Naive thymus-derived CD8-positive, alpha-beta T cell (primary cell): ENCODE measurements at regions not wholly inside any gene's neighbourhood (a gene's known extent, or its start where the extent isn't known, plus 50 kb on each side); places are given as distances from the start of the nearest gene placed in this dataset.

Experiments used
- ATAC-seq, 2 donors: fragments of 150-1000 bp; cut with Tn5 transposase in 1 of 2; sonication (Bioruptor Pico), chemical (Tn5 transposase) in 1 of 2; 1 replicate in 1 of 2; 2 replicates in 1 of 2; pipeline ENCODE4 v1.10.0; 2021; ENCODE audit warnings: mild to moderate bottlenecking in 2 of 2, moderate library complexity in 2 of 2
- POLR2A ChIA-PET: fragments of 350-600 bp; sonication (Branson Sonifier 250); formaldehyde crosslinking; loops from one replicate; lab custom pipeline; 2021; ENCODE audit warnings: antibody characterized with exemption; lab: Charles Lee
- DNase-seq, 10 donors: peaks; one replicate each; pipeline versions ENCODE4 v3.0.0 to v3.0.0-alpha.2; 2020 to 2022
- H3K27ac Mint-ChIP-seq, 10 donors: one replicate each; pipeline ENCODE4 v1.8.0; 2020 to 2022; ENCODE audit warnings: mild to moderate bottlenecking in 10 of 10, mixed read lengths in 10 of 10, moderate library complexity in 4 of 10, inconsistent platforms in 1 of 10
- H3K27me3 Mint-ChIP-seq, 5 donors: one replicate each; pipeline ENCODE4 v1.8.0; 2021 to 2022; ENCODE audit warnings: mixed read lengths in 5 of 5
- H3K36me3 Mint-ChIP-seq, 3 donors: one replicate each; pipeline ENCODE4 v1.8.0; 2020 to 2022; ENCODE audit warnings: mixed read lengths in 3 of 3, mild to moderate bottlenecking in 2 of 3, inconsistent platforms in 1 of 3
- H3K4me1 Mint-ChIP-seq, 4 donors: one replicate each; pipeline ENCODE4 v1.8.0; 2021 to 2022; ENCODE audit warnings: mixed read lengths in 4 of 4
- H3K4me3 Mint-ChIP-seq, 10 donors: one replicate each; pipeline ENCODE4 v1.8.0; 2020 to 2022; ENCODE audit warnings: mild to moderate bottlenecking in 10 of 10, mixed read lengths in 10 of 10, moderate library complexity in 6 of 10, inconsistent platforms in 1 of 10
- H3K9me3 Mint-ChIP-seq, 9 donors: one replicate each; pipeline ENCODE4 v1.8.0; 2020 to 2022; ENCODE audit warnings: mixed read lengths in 9 of 9, mild to moderate bottlenecking in 3 of 9, inconsistent platforms in 1 of 9, moderate library complexity in 1 of 9

GRCh38 chr1:164991763-164992314 is 364.7 kb downstream of the LMX1A start:
- Mint-ChIP-seq H3K36me3 (no peaks in the 10 kb centered on the region), H3K27me3 (peaks cover 0 to 9% (median 4%) of the 10 kb centered on the region in 5 donors), H3K9me3 (peaks cover 0 to 14% (median 2%) of the 10 kb centered on the region in 9 donors), H3K27ac (no peak overlapping the region), H3K4me3 (no peak overlapping the region), H3K4me1 (no peaks in the 10 kb centered on the region)
- no peak for ATAC-seq
- DNase-seq, result no peak
- POLR2A ChIA-PET, result no interaction called here

- peak overlapping the region in 1 of 10 donors; percentile 36 for H3K27ac Mint-ChIP-seq
- POLR2A ChIA-PET, result no interaction called here
- H3K36me3 Mint-ChIP-seq, result no peaks in the 10 kb centered on the region
- ATAC-seq (no peak), DNase-seq (no peak)
- H3K4me1 Mint-ChIP-seq, result no peaks in the 10 kb centered on the region
- H3K4me3 Mint-ChIP-seq, result no peak overlapping the region
- H3K9me3 Mint-ChIP-seq, result peaks cover 0 to 7% (median 0%) of the 10 kb centered on the region in 9 donors
- H3K27me3 Mint-ChIP-seq, result peaks cover 0 to 11% (median 0%) of the 10 kb centered on the region in 5 donors
Observed at GRCh38 chr1:164983023-164983650, 373.4 kb downstream of the LMX1A start.

- no peak for DNase-seq
- Mint-ChIP-seq H3K36me3 (no peaks in the 10 kb centered on the region), H3K9me3 (peaks cover 0 to 7% (median 0%) of the 10 kb centered on the region in 9 donors), H3K27me3 (peaks cover 0 to 11% (median 0%) of the 10 kb centered on the region in 5 donors), H3K4me1 (no peaks in the 10 kb centered on the region), H3K27ac (no peak overlapping the region), H3K4me3 (no peak overlapping the region)
- POLR2A ChIA-PET, result no interaction called here
- ATAC-seq, result no peak
Observed at GRCh38 chr1:164982545-164982944, 374.0 kb downstream of the LMX1A start.

- H3K27ac Mint-ChIP-seq, result no peak overlapping the region
- peaks cover 0 to 3% (median 0%) of the 10 kb centered on the region in 5 donors for H3K27me3 Mint-ChIP-seq
- H3K4me3 Mint-ChIP-seq, result no peak overlapping the region
- peaks cover 0 to 4% (median 0%) of the 10 kb centered on the region in 3 donors for H3K36me3 Mint-ChIP-seq
- H3K9me3 Mint-ChIP-seq, result peaks cover 0 to 4% (median 0%) of the 10 kb centered on the region in 9 donors
- ATAC-seq (no peak), DNase-seq (no peak)
- POLR2A ChIA-PET, result no interaction called here
- no peaks in the 10 kb centered on the region for H3K4me1 Mint-ChIP-seq
Observed at GRCh38 chr1:164977561-164977960, 379.0 kb downstream of the LMX1A start.

DNA sequence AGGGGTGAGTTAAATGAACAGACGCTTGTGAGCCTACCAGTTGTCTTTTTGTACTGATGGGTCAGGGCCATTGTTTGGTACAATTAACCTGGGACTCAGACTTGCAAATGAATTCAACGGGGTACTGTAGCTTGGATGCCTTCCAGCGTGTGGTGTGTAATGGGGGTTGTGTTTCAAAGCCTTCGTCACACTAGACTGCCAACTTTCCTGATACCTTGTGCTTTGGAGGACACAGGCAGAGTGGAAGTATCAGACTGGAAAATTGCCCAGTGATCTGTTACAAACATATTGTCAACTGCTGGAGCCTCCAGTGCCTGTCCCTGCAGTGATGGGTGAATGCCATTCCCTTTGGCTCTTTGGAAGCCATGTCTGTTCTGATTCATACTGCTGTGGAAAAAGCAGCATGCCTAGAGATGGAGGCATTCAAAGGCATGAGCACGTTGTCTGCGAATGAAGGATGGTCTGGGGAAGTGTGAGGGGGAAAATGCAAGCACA is 384.5 kb downstream of the LMX1A start:
- Mint-ChIP-seq H3K4me3 (no peak overlapping the region), H3K27ac (no peak overlapping the region), H3K36me3 (peaks cover 0 to 3% (median 0%) of the 10 kb centered on the region in 3 donors), H3K4me1 (no peaks in the 10 kb centered on the region), H3K27me3 (peaks cover 0 to 7% (median 0%) of the 10 kb centered on the region in 5 donors), H3K9me3 (peaks cover 0 to 10% (median 2%) of the 10 kb centered on the region in 9 donors)
- POLR2A ChIA-PET, result no interaction called here
- ATAC-seq (no peak), DNase-seq (no peak)

DNA sequence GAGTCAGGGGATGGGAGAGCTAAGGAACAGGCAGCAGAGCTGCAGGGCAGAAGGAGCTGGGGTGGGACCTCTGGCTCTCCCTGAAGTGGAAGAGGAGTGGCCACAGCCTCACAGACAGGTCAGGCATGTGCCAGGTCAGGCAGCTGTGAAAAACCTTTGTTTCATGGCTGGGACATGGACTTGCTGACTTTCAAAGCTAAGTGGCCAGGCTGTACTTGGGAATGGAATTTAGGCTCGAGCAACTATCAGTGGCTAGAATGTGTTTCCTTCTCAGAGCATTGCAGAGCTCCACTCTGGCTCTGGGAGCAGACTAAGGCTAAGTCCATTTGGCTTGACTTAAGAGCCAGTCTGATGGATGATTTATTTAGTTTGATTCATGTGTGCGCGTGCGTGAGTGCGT is 385.1 kb downstream of the LMX1A start:
- H3K27ac Mint-ChIP-seq, result no peak overlapping the region
- DNase-seq (no peak), ATAC-seq (no peak)
- no peak overlapping the region for H3K4me3 Mint-ChIP-seq
- POLR2A ChIA-PET, result no interaction called here
- H3K9me3 Mint-ChIP-seq, result peaks cover 0 to 10% (median 3%) of the 10 kb centered on the region in 9 donors
- H3K27me3 Mint-ChIP-seq, result peaks cover 0 to 4% (median 0%) of the 10 kb centered on the region in 5 donors
- no peaks in the 10 kb centered on the region for H3K4me1 Mint-ChIP-seq
- H3K36me3 Mint-ChIP-seq, result no peaks in the 10 kb centered on the region

DNA sequence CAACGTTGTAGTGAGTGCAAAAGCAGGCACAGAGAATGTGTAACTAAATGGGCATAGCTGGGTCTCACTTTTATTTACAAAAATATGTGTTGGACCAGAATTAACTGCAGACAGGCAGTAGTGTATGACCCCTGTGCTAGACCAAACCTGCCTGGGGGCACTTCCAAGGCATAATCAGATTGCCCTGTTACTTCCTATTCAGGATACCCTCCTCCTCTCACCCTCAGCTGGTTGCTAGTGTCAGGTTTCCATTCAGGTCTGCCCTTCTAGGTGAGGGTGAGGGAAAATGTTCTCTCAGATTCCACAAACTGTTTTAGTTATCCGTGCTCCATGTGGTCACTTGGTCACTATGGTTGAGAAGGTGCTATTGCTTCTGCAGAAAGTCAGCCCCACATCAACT is 387.3 kb downstream of the LMX1A start:
- POLR2A ChIA-PET, result no interaction called here
- H3K27ac Mint-ChIP-seq, result no peak overlapping the region
- H3K4me1 Mint-ChIP-seq, result no peaks in the 10 kb centered on the region

GRCh38 chr1:164967300-164967699 is 389.2 kb downstream of the LMX1A start:
- no peak overlapping the region for H3K4me3 Mint-ChIP-seq
- no peak overlapping the region for H3K27ac Mint-ChIP-seq
- ATAC-seq, result no peak
- H3K36me3 Mint-ChIP-seq, result no peaks in the 10 kb centered on the region
- H3K27me3 Mint-ChIP-seq, result peaks cover 0 to 4% (median 0%) of the 10 kb centered on the region in 5 donors
- H3K4me1 Mint-ChIP-seq, result no peaks in the 10 kb centered on the region
- peaks cover 0 to 21% (median 3%) of the 10 kb centered on the region in 9 donors for H3K9me3 Mint-ChIP-seq
- no peak for DNase-seq
- POLR2A ChIA-PET, result no interaction called here

More for the DNA sequence above, 387.3 kb downstream of the LMX1A start:
- H3K4me3 Mint-ChIP-seq, result no peak overlapping the region
- ATAC-seq (no peak), DNase-seq (no peak)
- H3K9me3 Mint-ChIP-seq, result peaks cover 0 to 10% (median 3%) of the 10 kb centered on the region in 9 donors
- no peaks in the 10 kb centered on the region for H3K36me3 Mint-ChIP-seq
- peaks cover 0 to 4% (median 0%) of the 10 kb centered on the region in 5 donors for H3K27me3 Mint-ChIP-seq

- H3K27ac Mint-ChIP-seq, result no peak overlapping the region
- POLR2A ChIA-PET, result no interaction called here
Observed at GRCh38 chr1:164961715-164962114, 394.8 kb downstream of the LMX1A start.

DNA sequence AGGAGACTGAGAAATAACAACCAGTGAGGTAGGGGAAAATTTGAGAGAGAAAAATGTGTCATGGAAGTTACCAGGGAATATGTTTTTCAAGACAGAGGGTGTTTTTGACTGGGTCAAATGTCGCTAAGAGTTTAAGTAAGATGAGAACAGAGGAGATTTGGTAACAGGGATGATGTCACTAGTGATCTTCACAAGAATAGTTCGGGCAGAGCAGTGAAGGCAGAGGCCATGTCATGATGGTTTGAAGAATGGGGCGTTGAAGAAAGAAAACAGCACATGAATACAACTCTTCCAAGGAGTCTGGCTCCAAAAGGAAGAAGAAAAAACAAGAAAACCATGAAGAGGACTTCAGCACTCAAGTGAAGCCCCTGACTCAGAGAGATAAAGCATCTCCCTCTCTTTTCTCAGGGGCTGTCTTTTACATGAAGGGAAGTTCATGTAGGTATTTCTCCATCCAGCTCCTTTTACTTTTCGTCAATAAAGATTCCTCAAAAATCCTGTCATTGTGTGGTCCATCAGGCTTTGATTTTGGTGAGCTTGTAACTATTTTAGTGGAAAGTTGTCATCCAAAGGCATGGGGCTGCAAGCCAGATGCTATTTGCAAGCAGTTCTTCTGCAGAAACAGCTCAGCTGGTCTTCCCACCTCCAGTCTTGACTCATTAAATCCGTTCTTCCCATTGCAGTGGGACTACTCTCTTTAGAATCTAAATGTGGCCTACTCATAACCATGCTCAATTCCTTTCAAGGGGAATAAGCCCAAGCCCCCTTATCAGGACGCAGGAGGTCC is 397.3 kb downstream of the LMX1A start:
- Mint-ChIP-seq H3K4me1 (no peaks in the 10 kb centered on the region), H3K27me3 (no peaks in the 10 kb centered on the region), H3K9me3 (peaks cover 0 to 25% (median 5%) of the 10 kb centered on the region in 9 donors), H3K27ac (no peak overlapping the region), H3K36me3 (peaks cover 0 to 4% (median 0%) of the 10 kb centered on the region in 3 donors), H3K4me3 (no peak overlapping the region)
- DNase-seq, result no peak
- no peak for ATAC-seq
- POLR2A ChIA-PET, result no interaction called here

More at GRCh38 chr1:164961715-164962114, 394.8 kb downstream of the LMX1A start:
- no peak for ATAC-seq
- Mint-ChIP-seq H3K36me3 (peaks cover 0 to 4% (median 0%) of the 10 kb centered on the region in 3 donors), H3K4me3 (no peak overlapping the region), H3K9me3 (peaks cover 1 to 25% (median 6%) of the 10 kb centered on the region in 9 donors), H3K4me1 (no peaks in the 10 kb centered on the region), H3K27me3 (no peaks in the 10 kb centered on the region)
- no peak for DNase-seq

DNA sequence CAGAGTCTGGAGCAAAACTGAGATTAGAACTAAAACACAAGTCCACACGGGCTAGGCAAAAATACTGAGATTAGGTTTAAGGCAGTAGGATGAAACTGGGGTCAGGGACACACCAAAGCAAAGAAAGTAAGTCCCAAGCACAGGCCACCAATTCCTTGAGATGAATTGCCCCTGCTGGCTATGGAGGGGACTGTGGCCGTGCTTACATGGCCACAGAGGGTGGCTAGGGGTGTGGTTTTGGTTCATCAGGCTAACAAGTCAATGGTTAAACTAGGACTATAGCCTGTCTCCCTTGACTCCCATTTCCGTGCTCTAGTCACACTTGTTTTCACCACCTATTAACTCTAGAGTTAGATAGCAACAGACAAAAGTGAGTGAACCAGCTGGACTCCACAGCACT is 394.8 kb downstream of the PBX1 start:
- Mint-ChIP-seq H3K4me1 (no peaks in the 10 kb centered on the region), H3K27me3 (peaks cover 0 to 7% (median 0%) of the 10 kb centered on the region in 5 donors), H3K27ac (no peak overlapping the region), H3K4me3 (no peak overlapping the region), H3K9me3 (peaks cover under 1 to 17% (median 10%) of the 10 kb centered on the region in 9 donors), H3K36me3 (peaks cover 0 to 13% (median 0%) of the 10 kb centered on the region in 3 donors)
- POLR2A ChIA-PET, result no interaction called here
- ATAC-seq (no peak), DNase-seq (no peak)

- POLR2A ChIA-PET, result no interaction called here
- Mint-ChIP-seq H3K36me3 (peaks cover 0 to 19% (median 0%) of the 10 kb centered on the region in 3 donors), H3K27ac (no peak overlapping the region), H3K4me1 (no peaks in the 10 kb centered on the region), H3K27me3 (peaks cover 0 to 11% (median 0%) of the 10 kb centered on the region in 5 donors), H3K4me3 (no peak overlapping the region), H3K9me3 (peaks cover 6 to 21% (median 15%) of the 10 kb centered on the region in 9 donors)
- DNase-seq (no peak), ATAC-seq (no peak)
Observed at GRCh38 chr1:164953098-164953497, 394.1 kb downstream of the PBX1 start.

GRCh38 chr1:164951508-164951907 is 392.5 kb downstream of the PBX1 start:
- Mint-ChIP-seq H3K27me3 (peaks cover 0 to 11% (median 0%) of the 10 kb centered on the region in 5 donors), H3K36me3 (peaks cover 0 to 27% (median 0%) of the 10 kb centered on the region in 3 donors), H3K9me3 (peaks cover 14 to 35% (median 18%) of the 10 kb centered on the region in 9 donors), H3K27ac (no peak overlapping the region), H3K4me3 (no peak overlapping the region), H3K4me1 (no peaks in the 10 kb centered on the region)
- POLR2A ChIA-PET, result no interaction called here
- DNase-seq, result no peak
- ATAC-seq, result no peak
